ENCODE measurements at regions not wholly inside any gene's neighbourhood (a gene's known extent, or its start where the extent isn't known, plus 50 kb on each side); places are given as distances from the start of the nearest gene placed in this dataset.

DNA sequence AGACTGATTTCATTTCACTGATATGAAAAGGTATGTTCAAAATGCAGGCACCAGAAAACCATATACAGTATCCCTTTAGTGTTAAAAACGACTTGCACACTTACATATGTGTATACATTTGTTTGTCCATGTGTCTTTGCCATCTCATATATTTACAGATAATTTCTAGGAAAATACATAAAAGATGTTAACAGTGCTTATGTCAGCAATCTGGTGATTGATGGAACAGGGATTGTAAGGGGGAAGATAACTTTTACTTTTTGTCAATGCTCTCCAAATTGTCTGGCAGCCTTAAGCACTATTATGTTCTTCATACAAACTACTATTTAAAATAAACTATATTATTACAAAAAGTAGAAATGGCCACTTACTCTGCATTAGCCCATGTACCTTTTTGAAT lies 238.5 kb upstream of the DEFB112 start:
- TF ChIP-seq, protein P1, sequence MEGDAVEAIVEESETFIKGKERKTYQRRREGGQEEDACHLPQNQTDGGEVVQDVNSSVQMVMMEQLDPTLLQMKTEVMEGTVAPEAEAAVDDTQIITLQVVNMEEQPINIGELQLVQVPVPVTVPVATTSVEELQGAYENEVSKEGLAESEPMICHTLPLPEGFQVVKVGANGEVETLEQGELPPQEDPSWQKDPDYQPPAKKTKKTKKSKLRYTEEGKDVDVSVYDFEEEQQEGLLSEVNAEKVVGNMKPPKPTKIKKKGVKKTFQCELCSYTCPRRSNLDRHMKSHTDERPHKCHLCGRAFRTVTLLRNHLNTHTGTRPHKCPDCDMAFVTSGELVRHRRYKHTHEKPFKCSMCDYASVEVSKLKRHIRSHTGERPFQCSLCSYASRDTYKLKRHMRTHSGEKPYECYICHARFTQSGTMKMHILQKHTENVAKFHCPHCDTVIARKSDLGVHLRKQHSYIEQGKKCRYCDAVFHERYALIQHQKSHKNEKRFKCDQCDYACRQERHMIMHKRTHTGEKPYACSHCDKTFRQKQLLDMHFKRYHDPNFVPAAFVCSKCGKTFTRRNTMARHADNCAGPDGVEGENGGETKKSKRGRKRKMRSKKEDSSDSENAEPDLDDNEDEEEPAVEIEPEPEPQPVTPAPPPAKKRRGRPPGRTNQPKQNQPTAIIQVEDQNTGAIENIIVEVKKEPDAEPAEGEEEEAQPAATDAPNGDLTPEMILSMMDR (IDR thresholded peaks at IDR 0.05; ENCODE audit: low read depth, low read length): no peak
- no peak for TF ChIP-seq EZH2phosphoT487 (IDR thresholded peaks at IDR 0.05; ENCODE audit: low read depth)
